ENCODE measurements at regions not wholly inside any gene's neighbourhood (a gene's known extent, or its start where the extent isn't known, plus 50 kb on each side); places are given as distances from the start of the nearest gene placed in this dataset.

DNA sequence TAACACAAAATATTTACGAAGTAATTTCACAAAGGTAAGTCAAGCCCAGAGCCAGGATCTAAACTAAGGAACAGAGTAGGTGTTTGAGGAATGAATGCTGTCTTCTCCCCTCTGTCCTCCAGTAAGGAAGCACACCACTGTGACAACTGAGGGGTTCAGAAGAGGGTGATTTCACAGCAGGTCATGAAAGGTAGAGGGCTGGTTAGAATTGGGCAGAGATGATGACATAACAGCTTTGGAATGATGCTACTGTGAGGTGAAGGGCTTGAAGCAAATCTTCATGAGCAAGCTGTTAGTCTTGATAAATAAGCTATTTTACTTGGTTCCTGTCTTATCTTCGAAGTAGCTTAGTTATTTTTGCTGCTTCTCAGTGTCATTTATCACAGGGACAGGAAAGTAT, 498.6 kb downstream of the FGF9 start:
- WGBS: 74% methylated on average over 2 of the region's 2 CpGs

DNA sequence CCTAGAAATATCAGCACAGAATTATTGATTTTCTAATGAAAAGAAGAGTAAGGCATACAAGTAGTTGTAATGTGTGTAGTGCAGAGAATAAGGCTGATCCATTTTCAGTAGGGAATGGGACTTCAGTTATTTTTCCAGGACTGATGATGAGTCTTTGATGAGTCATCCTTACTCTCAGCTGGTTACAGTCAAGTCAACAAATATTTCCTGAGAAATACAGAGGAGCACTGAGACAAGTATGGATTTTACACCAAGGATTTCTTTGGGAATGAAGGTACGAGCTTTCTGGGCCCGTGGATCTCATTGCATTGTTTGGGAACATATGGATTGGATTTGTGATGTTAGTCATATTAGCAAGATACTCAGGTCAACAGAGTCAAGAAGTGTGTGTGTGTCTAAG, 502.7 kb downstream of the FGF9 start:
- Histone ChIP-seq H3K9me3 (ENCODE audit: control insufficient read depth in 2 of 2, insufficient read depth in 1 of 2, low read length in 1 of 2) (no peaks in the 10 kb centered on the region), H3K27ac (ENCODE audit: low read depth in 1 of 2, low read length in 1 of 2) (no peak overlapping the region), H3K27me3 (ENCODE audit: control insufficient read depth in 2 of 2, insufficient read depth in 1 of 2, low read length in 1 of 2) (no peaks in the 10 kb centered on the region), H3K4me3 (ENCODE audit: low read length in 2 of 2) (no peak overlapping the region), H3K4me1 (ENCODE audit: control insufficient read depth in 2 of 2, insufficient read depth in 2 of 2, low read length in 2 of 2) (no peaks in the 10 kb centered on the region), H3K36me3 (ENCODE audit: control insufficient read depth in 2 of 2, insufficient read depth in 2 of 2, low read length in 1 of 2) (no peaks in the 10 kb centered on the region)
- WGBS: 96% methylated on average over 2 of the region's 2 CpGs
- no peak for DNase-seq (ENCODE audit: low read depth in 6 of 9, low spot score in 9 of 9)

More for the DNA sequence above, 498.6 kb downstream of the FGF9 start:
- no peaks in the 10 kb centered on the region for H3K4me1 ChIP-seq (ENCODE audit: control insufficient read depth in 2 of 2, insufficient read depth in 2 of 2, low read length in 2 of 2)
- DNase-seq (ENCODE audit: low read depth in 6 of 9, low spot score in 9 of 9): no peak
- no peaks in the 10 kb centered on the region for H3K36me3 ChIP-seq (ENCODE audit: control insufficient read depth in 2 of 2, insufficient read depth in 2 of 2, low read length in 1 of 2)
- H3K4me3 ChIP-seq (ENCODE audit: low read length in 2 of 2): no peak overlapping the region
- H3K9me3 ChIP-seq (ENCODE audit: control insufficient read depth in 2 of 2, insufficient read depth in 1 of 2, low read length in 1 of 2): no peaks in the 10 kb centered on the region
- no peak overlapping the region for H3K27ac ChIP-seq (ENCODE audit: low read depth in 1 of 2, low read length in 1 of 2)
- H3K27me3 ChIP-seq (ENCODE audit: control insufficient read depth in 2 of 2, insufficient read depth in 1 of 2, low read length in 1 of 2): no peaks in the 10 kb centered on the region

DNA sequence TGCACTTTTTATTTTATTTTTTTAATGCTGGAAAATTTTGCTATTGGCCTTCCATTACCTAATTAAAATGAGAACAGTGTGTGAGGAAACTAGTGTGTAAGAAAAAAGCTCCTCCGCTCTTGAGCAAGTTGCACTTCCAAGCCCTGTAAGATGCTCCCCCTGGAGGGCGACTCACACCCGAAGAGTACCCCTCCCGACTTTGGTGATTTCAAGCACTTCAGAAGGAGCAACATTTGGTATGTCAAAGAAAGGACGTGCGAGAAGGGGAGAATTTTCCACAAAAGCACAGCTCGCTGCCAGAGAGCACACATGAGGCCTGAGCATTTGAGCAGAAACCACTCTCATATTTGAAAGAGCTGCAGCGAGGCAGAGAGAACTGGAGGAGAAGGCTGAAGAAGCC, 504.4 kb downstream of the FGF9 start:
- no peaks in the 10 kb centered on the region for H3K9me3 ChIP-seq (ENCODE audit: control insufficient read depth in 2 of 2, insufficient read depth in 1 of 2, low read length in 1 of 2)
- H3K36me3 ChIP-seq (ENCODE audit: control insufficient read depth in 2 of 2, insufficient read depth in 2 of 2, low read length in 1 of 2): no peaks in the 10 kb centered on the region
- DNase-seq (ENCODE audit: low read depth in 6 of 9, low spot score in 9 of 9): no peak
- no peak overlapping the region for H3K4me3 ChIP-seq (ENCODE audit: low read length in 2 of 2)
- no peak overlapping the region for H3K27ac ChIP-seq (ENCODE audit: low read depth in 1 of 2, low read length in 1 of 2)
- no peaks in the 10 kb centered on the region for H3K4me1 ChIP-seq (ENCODE audit: control insufficient read depth in 2 of 2, insufficient read depth in 2 of 2, low read length in 2 of 2)
- no peaks in the 10 kb centered on the region for H3K27me3 ChIP-seq (ENCODE audit: control insufficient read depth in 2 of 2, insufficient read depth in 1 of 2, low read length in 1 of 2)
- WGBS: 72% methylated on average over 8 of the region's 8 CpGs

DNA sequence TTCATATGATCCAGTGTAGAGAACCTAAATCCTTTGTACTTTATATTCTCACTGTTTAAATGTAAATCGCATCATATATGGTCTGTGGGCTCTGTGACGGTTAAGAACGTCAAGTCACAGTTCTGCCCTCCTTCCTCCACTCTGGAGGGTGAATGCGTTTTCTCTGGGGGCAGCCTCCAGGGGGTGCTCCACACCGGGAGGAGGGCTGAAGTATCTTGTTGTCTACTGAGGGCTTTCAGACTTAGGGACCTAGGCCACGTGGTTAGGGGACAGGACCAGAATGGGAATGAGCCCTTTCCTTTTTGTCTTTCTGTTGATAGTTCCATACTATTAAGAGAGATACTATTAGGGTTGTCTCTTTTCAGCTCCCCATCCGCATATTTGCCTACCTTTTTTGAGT, 504.9 kb downstream of the FGF9 start:
- no peaks in the 10 kb centered on the region for H3K4me1 ChIP-seq (ENCODE audit: control insufficient read depth in 2 of 2, insufficient read depth in 2 of 2, low read length in 2 of 2)
- no peak for DNase-seq (ENCODE audit: low read depth in 6 of 9, low spot score in 9 of 9)

DNA sequence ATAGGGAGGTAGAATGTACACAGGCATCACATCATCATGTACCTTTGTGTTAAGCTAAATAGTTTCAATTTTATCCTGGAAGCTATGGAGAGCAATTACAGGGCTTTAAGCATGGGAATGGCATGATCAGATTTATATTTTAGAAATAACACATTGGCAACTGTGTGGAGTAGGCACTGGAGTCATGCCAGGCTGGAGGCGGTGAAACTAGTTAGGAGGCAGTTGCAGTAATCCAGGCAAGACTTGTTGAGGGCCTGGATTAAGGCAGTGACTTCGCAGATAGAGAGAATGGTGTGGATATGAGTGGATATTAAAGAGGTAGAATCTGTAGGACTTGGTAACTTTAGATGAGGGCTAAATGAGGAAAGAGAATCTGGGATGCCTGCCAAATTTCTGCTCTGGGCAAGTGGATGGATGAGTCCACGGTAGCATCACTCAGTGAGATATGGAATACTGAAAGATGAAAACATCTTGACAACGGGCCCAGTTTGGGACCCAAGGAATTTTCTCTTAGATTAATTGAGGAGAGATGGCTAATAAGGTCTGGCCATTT, 506.2 kb downstream of the FGF9 start:
- H3K9me3 ChIP-seq (ENCODE audit: control insufficient read depth in 2 of 2, insufficient read depth in 1 of 2, low read length in 1 of 2): no peaks in the 10 kb centered on the region
- no peaks in the 10 kb centered on the region for H3K4me1 ChIP-seq (ENCODE audit: control insufficient read depth in 2 of 2, insufficient read depth in 2 of 2, low read length in 2 of 2)
- no peak overlapping the region for H3K27ac ChIP-seq (ENCODE audit: low read depth in 1 of 2, low read length in 1 of 2)
- no peak overlapping the region for H3K4me3 ChIP-seq (ENCODE audit: low read length in 2 of 2)
- H3K27me3 ChIP-seq (ENCODE audit: control insufficient read depth in 2 of 2, insufficient read depth in 1 of 2, low read length in 1 of 2): no peaks in the 10 kb centered on the region
- no peaks in the 10 kb centered on the region for H3K36me3 ChIP-seq (ENCODE audit: control insufficient read depth in 2 of 2, insufficient read depth in 2 of 2, low read length in 1 of 2)
- DNase-seq (ENCODE audit: low read depth in 6 of 9, low spot score in 9 of 9): no peak
- WGBS: 89% methylated on average over 4 of the region's 4 CpGs

More for the DNA sequence above, 504.9 kb downstream of the FGF9 start:
- H3K27me3 ChIP-seq (ENCODE audit: control insufficient read depth in 2 of 2, insufficient read depth in 1 of 2, low read length in 1 of 2): no peaks in the 10 kb centered on the region
- H3K27ac ChIP-seq (ENCODE audit: low read depth in 1 of 2, low read length in 1 of 2): no peak overlapping the region
- H3K4me3 ChIP-seq (ENCODE audit: low read length in 2 of 2): no peak overlapping the region
- no peaks in the 10 kb centered on the region for H3K36me3 ChIP-seq (ENCODE audit: control insufficient read depth in 2 of 2, insufficient read depth in 2 of 2, low read length in 1 of 2)
- H3K9me3 ChIP-seq (ENCODE audit: control insufficient read depth in 2 of 2, insufficient read depth in 1 of 2, low read length in 1 of 2): no peaks in the 10 kb centered on the region
- 92% methylated on average over 7 of the region's 7 CpGs for WGBS

DNA sequence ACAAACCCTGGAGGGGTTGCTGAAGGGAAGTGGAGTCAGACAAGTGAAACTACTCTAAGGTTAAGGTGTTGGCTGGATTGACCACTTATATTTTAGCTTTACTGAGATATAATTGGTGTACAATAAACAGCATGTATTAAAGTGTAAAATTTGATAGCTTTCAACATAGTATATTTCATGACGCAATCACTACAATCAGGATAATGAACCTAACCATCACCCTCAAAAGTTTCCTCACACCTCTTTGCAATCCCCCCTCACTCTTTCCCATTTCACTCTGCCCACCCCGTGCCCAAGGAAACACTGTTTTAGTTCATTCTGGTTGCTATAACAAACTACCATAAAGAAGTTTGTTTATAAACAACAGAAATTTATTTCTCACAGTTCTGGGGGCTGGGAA, 508.0 kb downstream of the FGF9 start:
- Histone ChIP-seq H3K4me3 (ENCODE audit: low read length in 2 of 2) (no peak overlapping the region), H3K4me1 (ENCODE audit: control insufficient read depth in 2 of 2, insufficient read depth in 2 of 2, low read length in 2 of 2) (no peaks in the 10 kb centered on the region), H3K27ac (ENCODE audit: low read depth in 1 of 2, low read length in 1 of 2) (no peak overlapping the region), H3K9me3 (ENCODE audit: control insufficient read depth in 2 of 2, insufficient read depth in 1 of 2, low read length in 1 of 2) (no peaks in the 10 kb centered on the region), H3K36me3 (ENCODE audit: control insufficient read depth in 2 of 2, insufficient read depth in 2 of 2, low read length in 1 of 2) (no peaks in the 10 kb centered on the region), H3K27me3 (ENCODE audit: control insufficient read depth in 2 of 2, insufficient read depth in 1 of 2, low read length in 1 of 2) (no peaks in the 10 kb centered on the region)
- DNase-seq (ENCODE audit: low read depth in 6 of 9, low spot score in 9 of 9): no peak
- WGBS: 92% methylated on average over 2 of the region's 2 CpGs

DNA sequence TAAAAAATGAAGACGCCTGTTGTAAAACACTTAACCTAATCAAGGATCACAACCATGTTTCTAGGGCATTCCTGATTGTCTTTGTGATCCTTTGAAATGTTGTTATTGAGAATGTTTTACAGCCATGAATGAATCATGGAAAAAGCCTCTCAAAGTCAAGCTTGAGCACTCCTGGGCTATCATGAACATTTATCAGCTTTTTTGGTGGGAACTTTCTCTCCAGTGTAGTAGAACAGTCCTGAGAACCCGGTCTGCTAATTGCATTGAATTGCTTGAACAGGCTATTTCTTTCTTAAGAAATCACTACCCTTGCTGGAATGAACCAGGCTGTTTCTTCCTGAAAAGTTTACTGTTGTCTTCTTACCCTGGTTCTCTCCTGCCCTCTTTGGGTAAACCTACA, 516.5 kb downstream of the FGF9 start:
- 48% methylated on average over 2 of the region's 2 CpGs for WGBS
- H3K27ac ChIP-seq (ENCODE audit: low read depth in 1 of 2, low read length in 1 of 2): no peak overlapping the region
- no peak overlapping the region for H3K4me3 ChIP-seq (ENCODE audit: low read length in 2 of 2)
- H3K4me1 ChIP-seq (ENCODE audit: control insufficient read depth in 2 of 2, insufficient read depth in 2 of 2, low read length in 2 of 2): no peaks in the 10 kb centered on the region
- no peak for DNase-seq (ENCODE audit: low read depth in 6 of 9, low spot score in 9 of 9)
- no peaks in the 10 kb centered on the region for H3K36me3 ChIP-seq (ENCODE audit: control insufficient read depth in 2 of 2, insufficient read depth in 2 of 2, low read length in 1 of 2)
- H3K27me3 ChIP-seq (ENCODE audit: control insufficient read depth in 2 of 2, insufficient read depth in 1 of 2, low read length in 1 of 2): no peaks in the 10 kb centered on the region
- no peaks in the 10 kb centered on the region for H3K9me3 ChIP-seq (ENCODE audit: control insufficient read depth in 2 of 2, insufficient read depth in 1 of 2, low read length in 1 of 2)

DNA sequence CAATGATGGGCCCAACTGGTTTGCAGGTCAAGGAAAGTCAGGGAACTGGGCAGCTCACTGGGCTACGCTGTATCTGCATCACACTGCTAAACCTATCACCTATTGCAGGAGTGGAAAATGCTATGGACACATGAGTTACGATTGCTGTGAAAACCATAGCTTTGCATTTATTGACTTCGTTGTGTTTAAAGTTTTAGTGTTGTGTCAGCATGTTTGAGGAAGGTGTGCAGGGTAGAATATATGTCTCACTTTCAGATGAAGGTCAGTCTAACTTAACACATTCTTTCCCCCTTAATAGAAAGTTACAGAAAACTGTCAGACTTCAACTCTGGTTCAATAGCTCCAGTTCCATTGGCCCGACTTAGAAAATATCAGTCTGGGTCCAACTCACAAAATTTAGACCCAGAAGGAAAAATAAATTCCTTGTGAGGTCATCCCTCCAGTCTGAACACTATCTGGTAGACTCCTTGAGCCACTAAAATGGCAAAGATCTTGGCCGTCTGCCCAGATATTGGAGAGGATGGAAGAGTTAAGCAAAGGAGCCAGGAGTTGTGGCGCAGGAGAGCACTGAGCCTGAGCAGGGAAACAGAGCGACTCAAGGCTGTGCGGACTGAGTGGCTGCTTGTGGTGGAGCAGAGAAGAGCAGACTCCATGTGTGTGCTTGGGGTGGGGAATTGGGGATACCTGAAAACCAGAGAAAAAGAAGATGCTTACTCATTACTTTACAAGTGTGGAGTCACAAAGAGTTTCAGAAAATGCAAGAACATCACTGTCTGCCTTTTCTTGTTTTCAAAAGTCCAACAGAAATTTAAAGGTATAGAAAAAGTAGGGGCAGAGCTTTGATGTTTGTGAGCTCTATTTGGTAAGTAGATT, 518.5 kb downstream of the FGF9 start:
- Histone ChIP-seq H3K27ac (ENCODE audit: low read depth in 1 of 2, low read length in 1 of 2) (no peak overlapping the region), H3K36me3 (ENCODE audit: control insufficient read depth in 2 of 2, insufficient read depth in 2 of 2, low read length in 1 of 2) (no peaks in the 10 kb centered on the region), H3K27me3 (ENCODE audit: control insufficient read depth in 2 of 2, insufficient read depth in 1 of 2, low read length in 1 of 2) (no peaks in the 10 kb centered on the region), H3K4me1 (ENCODE audit: control insufficient read depth in 2 of 2, insufficient read depth in 2 of 2, low read length in 2 of 2) (no peaks in the 10 kb centered on the region), H3K4me3 (ENCODE audit: low read length in 2 of 2) (no peak overlapping the region), H3K9me3 (ENCODE audit: control insufficient read depth in 2 of 2, insufficient read depth in 1 of 2, low read length in 1 of 2) (no peaks in the 10 kb centered on the region)
- WGBS: 94% methylated on average over 8 of the region's 8 CpGs
- DNase-seq (ENCODE audit: low read depth in 6 of 9, low spot score in 9 of 9): no peak

DNA sequence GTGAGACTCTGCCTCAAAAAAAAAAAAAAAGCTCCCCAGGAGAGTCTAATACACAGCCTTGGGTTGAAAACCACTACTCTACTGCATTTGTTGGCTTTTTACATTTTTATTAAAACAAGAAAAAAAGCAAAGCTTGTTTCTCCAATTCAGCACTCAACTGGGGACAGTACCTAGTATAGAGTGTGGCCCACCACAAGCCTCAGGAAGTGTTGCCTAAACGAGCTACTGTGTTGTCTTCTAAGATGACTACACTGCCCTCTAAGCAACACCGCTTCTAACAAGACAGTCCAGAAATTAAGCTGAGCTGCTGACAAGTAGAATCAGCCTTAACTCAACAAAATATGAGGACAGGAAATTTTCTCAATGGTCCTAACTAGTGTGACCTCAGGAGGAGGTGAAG, 522.2 kb downstream of the FGF9 start:
- H3K27me3 ChIP-seq (ENCODE audit: control insufficient read depth in 2 of 2, insufficient read depth in 1 of 2, low read length in 1 of 2): no peaks in the 10 kb centered on the region
- no peaks in the 10 kb centered on the region for H3K9me3 ChIP-seq (ENCODE audit: control insufficient read depth in 2 of 2, insufficient read depth in 1 of 2, low read length in 1 of 2)
- WGBS: 68% methylated on average over 2 of the region's 2 CpGs

More for the DNA sequence above, 522.2 kb downstream of the FGF9 start:
- no peaks in the 10 kb centered on the region for H3K36me3 ChIP-seq (ENCODE audit: control insufficient read depth in 2 of 2, insufficient read depth in 2 of 2, low read length in 1 of 2)
- H3K4me1 ChIP-seq (ENCODE audit: control insufficient read depth in 2 of 2, insufficient read depth in 2 of 2, low read length in 2 of 2): no peaks in the 10 kb centered on the region
- no peak overlapping the region for H3K27ac ChIP-seq (ENCODE audit: low read depth in 1 of 2, low read length in 1 of 2)
- H3K4me3 ChIP-seq (ENCODE audit: low read length in 2 of 2): no peak overlapping the region
- no peak for DNase-seq (ENCODE audit: low read depth in 6 of 9, low spot score in 9 of 9)
